GM23248 (cell line): ENCODE measurements at regions not wholly inside any gene's neighbourhood (a gene's known extent, or its start where the extent isn't known, plus 50 kb on each side); places are given as distances from the start of the nearest gene placed in this dataset.

Experiments
- EZH2 ChIP-seq: fragments of 200-600 bp; sonication (generic); IDR thresholded peaks from 2 replicates; pipeline ENCODE4 v1.6.1; 2018; ENCODE audit warnings: antibody characterized with exemption, mild to moderate bottlenecking; ENCODE audit not compliant: insufficient read depth, poor library complexity, severe bottlenecking
- EZH2phosphoT487 ChIP-seq: fragments of 200-600 bp; sonication (generic); IDR thresholded peaks from 2 replicates; pipeline ENCODE4 v1.6.1; 2018; ENCODE audit warnings: antibody characterized with exemption, moderate library complexity, mild to moderate bottlenecking, low read depth; ENCODE audit not compliant: insufficient read depth

- TF ChIP-seq EZH2phosphoT487 = no peak
- no peak for TF ChIP-seq EZH2
Observed at GRCh38 chr11:100630898-100631297, 56.2 kb upstream of the ARHGAP42 start.
